CD1c-positive myeloid dendritic cell (primary cell): ENCODE measurements at regions not wholly inside any gene's neighbourhood (a gene's known extent, or its start where the extent isn't known, plus 50 kb on each side); places are given as distances from the start of the nearest gene placed in this dataset.

ENCODE experiments used
- DNase-seq: peaks from one replicate; pipeline ENCODE4 v3.0.0-alpha.2; 2016; ENCODE audit errors: extremely low spot score

DNA sequence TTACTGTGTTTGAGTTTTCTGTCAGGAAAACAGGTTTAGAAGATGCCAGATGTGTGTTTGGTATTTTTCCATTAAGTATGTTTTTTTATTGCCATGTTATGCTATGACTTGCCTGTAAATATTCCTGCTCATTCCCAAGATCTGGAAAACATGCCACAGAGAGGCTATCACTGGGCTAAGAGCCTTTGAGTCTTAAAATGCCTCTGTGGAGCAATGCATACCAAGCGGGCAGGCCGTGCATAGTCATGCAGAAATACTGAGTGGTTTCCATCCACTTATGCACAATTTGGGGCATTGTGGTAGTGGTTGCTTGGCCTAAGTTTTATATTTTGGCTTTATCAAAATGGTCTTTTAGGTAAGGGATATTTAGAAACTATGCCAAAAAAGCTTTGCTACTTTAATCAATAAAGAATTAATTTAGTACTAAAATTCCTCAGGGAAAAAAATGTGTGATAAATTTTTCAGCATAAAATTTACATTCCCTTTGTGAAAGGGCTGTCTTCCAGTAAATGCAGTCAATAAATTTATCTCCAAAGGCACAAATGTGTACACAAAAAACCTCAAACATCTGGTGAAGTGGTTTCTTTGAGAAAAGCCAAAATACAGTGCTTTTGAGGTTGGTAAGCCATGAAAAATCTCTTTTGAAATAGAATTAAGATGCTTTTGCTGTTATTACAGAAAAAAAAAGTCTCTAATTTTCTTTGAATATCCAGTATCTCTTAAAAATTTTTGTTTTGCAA lies 341.3 kb upstream of the FBXO33 start:
- DNase-seq: no peak

DNA sequence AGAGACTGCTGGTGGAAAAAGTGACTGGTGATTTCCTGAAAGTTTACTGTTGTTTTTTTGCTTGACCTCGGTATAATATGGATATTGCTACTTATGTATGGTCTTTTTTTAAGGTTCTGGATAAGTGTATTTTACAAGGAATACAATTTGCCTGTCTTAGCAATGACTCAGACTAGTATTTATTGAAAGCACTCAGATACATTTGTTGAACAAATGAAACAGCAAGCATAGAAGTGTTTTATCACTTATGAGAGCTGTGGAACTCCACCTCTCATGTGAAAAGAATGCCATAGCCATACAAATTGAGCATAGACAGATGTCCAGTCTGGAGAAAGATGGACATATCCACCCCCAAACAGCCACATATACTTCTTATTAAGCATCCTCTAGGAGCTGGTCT lies 340.4 kb upstream of the FBXO33 start:
- DNase-seq: no peak

DNA sequence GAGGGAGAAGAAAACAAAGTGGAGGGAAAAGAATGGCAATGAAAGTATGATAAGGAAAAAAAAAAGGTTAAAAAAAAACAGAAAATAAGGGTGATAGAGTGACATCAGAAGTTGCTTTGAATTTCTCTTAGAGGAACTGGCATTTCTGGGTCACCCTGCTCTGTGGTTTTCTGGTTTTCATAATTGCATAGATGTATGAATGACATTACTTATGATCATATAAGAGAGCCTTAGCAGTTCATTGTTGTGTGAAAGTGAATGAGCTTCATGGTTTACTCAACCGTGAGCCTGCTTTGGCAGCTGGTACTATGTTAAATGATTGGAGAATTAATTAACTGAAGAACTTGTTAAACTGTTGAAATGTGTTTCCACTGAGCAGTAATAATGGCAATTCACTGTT lies 336.4 kb upstream of the FBXO33 start:
- DNase-seq: no peak

DNA sequence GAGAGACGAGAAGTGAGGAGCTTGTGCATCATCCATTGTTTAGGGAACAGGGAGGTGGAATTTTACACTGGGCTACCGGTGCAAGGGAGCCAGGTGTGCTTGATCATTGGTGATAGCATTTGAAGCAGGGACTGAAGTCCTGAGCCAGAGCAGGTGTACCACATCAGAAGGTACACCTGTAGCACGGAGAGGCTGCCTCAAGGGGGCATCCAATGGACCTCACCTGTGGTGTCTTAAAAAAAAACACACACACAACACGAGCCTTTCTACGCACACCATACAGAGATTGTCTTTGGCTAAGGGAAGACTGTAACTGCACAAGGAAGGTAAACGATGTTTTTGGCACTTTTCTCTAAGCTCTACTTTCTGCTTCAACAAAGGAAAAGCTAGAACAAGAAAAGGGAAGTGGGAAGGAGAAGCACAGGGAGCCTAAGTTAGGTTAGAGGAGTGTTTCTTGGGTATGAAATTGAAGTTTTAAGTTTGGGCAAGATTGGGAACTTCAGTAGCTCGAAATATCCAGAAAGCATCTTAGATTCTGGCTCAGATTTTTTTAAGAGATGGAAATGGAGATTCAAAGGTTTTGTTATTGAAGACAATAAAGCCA lies 334.3 kb upstream of the FBXO33 start:
- DNase-seq: no peak

DNA sequence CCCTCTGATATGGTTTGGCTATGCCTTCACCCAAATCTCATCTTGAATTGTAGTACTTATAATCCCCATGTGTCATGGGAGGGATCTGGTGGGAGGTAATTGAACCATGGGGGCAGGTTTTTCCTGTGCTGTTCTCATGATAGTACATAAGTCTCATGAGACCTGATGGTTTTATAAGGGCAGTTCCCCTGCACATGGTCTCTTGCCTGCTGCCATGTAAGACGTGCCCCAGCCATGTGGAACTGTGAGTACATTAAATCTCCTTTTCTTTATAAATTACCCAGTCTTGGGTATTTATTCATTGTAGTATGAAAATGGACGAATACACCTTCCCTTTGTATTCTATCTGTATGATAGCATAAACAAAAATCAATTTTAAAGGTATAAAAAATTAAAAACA lies 333.4 kb upstream of the FBXO33 start:
- DNase-seq: no peak

DNA sequence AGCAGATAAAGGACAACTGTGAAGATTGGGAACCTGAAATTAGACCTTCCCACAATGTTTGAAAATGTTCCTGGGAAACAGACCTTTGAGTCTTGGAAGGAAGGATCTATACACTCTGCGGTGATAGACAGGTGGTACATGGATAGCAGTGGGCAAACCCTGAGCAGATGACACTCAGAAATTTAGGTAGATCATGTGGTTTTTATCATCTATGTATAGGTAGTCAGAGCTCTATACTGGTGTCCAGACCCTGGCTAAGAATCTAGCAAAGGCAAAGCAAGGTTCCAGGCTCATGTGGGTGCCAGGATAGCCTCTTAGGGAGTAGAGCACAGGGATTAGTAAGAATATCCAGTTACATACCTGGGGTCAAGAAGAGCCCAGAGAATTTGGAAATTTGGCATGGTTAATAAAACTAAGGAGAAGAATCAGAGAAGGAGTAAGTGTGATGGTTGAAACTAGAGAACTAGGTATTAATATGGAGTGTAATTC lies 331.2 kb upstream of the FBXO33 start:
- no peak for DNase-seq

DNA sequence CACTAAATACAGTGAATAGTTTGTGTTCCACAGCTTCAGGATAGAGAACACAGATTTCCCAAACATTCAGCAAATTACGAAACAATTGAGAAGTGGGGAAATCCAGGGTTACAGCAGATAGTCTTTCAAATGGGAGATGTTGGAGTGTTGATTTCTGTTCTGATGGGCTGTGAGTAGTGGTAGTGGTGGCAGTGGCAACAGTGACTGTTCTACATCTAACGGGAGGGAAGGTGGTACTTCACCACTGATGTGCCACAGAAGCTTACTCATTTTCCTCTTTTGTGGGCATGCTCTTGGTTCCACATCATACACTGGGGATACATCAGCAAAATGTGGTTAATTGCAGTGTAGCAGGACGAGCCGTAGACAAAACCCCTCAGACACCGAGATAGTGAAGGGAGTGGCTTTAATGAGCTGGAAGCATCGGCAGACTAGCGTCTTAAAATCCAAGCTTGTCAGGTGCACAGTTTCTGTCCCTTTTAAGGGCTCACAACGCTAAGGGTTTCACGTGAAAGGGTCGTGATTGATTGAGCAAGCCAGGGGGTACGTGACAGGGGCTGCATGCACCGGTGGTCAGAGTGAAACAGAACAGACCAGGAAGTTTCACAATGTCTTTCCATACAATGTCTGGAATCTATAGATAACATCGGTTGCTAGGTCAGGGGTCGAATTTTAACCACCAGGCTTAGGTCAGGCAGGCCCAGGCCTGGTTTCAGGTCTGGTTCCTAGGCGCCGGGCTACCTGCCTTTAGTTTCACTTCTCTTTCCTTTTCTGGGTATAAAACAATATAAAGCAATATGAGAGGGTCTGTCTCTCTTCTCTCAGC lies 330.6 kb upstream of the FBXO33 start:
- DNase-seq: no peak

DNA sequence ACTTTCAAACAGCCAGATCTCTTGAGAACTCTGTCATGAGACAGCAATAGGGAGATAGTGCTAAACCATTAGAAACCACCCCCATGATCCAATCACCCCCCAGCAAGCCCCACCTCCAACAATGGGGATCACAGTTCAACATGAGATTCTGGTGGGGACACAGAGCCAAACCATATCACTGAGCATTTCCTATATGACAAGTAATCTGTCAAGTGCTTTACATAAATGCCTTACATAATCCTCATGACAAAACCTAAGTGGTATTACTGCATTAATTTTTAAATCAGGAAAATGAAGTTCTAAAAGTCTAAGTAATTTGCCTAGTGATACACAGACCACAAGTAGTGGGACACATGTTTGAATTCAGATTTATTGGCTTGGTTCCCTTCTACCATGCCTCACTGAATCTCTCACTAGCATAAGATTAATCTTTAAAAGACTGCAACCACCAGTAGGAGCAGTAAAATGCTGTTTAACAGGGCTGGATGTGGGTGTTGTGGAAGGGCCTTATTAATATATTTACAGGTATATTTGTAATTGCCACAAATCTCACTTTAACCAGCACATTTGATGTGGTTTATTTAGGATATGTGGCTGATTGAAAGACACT lies 323.1 kb upstream of the FBXO33 start:
- DNase-seq: no peak

DNA sequence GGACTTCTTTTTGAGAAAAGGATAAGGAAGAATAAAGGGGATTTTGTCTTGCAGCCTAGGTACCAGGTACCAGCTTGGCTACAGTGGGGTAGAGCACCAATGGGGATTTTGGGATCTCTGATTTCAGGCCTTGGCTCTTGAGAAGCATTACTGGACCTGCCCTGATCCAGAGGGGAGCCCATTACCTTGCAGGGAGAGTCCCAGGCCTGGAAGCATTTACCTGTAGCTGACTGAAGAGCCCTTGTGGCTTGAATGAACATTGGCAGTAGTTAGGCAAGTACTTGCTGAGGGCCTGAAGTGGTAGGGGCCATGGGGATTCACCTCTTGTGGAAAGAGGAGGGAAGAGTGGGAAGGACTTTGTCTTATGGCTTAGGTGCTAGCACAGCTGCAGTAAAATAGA lies 308.2 kb upstream of the FBXO33 start:
- DNase-seq: no peak

DNA sequence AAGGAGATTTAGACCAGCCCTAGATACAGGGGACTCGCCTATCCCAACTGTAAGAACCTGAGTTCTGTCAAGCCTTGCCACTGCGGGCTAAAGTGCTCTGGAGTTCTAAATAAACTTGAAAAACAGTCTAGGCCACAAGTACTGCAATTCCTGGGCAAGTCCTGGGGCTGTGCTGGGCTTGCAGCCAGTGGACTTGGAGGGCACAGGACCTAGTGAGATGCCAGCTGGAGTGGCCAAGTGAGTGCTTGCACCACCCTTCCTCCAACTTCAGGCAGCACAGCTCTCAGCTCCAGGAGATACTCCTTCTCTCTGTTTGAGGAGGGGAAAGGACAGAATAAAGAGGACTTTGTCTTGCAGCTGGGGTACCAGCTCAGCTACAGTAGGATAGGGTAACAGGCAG lies 307.6 kb upstream of the FBXO33 start:
- no peak for DNase-seq

DNA sequence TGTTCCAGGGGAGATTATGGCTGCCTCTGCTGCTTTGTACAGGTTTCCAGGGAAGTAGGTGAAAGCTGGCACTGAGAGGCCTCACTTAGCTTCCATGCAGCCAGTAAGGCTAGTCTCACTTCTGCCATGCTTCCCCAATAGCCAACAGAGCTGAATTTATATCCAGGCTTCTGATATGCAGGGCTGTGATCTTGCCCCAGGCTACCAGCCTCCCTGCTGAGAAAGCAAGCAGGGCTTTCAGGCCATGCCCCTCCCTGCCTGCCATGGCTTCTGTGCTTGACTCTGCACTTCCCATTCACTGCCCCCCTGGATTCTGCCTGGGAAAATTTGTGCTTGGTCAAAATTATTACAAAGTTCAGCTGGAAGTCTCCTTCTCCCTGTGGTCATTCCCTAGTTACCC lies 302.1 kb upstream of the FBXO33 start:
- no peak for DNase-seq

DNA sequence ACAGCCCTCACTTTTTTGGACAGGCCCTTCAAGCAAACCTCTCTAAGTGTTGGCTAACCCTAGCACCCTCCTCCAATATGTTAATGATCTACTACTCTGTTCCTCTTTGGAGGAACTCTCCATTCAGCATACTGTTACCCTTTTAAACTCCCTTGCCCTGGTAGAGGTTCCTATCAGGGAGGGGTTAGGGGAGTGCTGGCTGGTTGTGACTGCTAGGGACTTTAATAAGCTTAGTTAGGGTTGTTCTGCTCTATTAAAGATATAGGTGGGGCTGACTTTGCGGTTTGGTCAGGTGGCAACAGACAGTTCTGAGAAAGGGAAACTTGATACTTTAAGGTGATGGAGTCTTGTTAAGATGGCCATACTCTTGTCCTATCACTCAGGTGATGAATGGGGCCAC lies 301.5 kb upstream of the FBXO33 start:
- DNase-seq: no peak

DNA sequence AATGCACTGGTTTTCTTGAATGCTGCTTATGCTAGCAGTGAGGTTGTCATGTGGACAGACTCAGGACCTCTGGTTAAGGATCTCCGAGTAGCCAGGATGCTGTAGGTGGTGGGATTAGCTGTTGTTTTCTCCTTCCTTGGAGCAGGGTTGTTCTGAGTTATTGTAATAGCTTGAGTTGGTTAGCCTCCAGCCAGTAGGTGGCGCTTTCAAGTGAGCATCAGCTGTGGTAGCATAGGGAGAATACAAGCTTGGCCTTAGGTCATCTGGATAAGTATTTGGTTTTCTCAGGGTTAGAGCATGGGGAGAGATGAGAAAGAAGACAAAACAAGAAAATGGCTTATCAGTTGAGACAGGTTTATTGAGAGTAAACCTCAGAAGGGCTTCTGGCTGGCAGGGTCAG lies 299.7 kb upstream of the FBXO33 start:
- DNase-seq: no peak

DNA sequence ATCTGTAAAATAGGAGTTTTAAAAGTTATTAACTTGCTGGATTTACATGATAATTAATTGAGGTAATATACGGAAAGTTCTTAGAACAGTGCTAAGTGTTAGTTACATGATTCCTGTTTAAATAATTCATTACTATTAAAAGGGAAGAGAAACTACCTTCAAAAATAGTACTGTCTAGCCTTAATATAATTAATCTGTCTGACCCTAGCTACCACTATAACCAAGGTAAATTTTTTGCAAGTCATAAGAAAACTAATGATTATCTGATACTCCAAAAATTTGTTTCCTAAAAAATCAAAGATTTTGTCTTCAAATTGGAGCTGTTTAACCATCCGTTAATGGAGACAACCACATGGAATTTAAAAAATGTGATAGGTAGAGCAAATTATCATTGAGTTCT lies 294.3 kb upstream of the FBXO33 start:
- no peak for DNase-seq

DNA sequence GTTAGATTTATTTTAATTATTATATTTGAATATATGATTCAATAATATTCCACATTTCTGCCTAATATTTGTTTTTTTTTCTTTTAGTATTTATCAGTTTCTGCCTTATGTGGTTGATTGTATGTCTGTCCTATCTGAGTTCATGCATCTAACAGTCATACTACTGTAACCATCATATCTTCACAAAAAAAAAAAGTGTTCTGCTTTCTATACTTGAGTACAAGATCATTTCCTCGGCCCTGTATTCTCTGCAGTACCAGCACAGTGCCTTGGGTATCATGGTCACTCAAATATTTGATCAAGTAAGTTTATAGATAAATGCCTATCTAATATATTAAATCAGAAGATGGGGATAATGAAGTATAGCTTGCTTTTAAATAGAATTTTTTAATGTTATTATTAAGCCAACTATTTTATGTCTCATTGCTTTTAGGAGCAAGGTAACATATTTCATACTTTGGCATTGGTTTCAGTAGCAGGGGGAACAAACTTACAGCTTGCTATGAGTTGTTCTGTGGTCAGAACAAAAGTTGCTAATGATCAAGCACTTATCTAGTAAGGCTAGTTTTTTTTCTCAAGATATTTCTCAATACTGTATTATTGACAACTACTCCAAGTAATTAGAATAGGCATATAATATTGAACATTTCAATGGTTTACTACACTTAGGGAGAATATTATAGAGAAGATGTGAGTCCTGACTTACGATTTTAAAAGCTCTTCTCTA lies 290.5 kb upstream of the FBXO33 start:
- DNase-seq: no peak

DNA sequence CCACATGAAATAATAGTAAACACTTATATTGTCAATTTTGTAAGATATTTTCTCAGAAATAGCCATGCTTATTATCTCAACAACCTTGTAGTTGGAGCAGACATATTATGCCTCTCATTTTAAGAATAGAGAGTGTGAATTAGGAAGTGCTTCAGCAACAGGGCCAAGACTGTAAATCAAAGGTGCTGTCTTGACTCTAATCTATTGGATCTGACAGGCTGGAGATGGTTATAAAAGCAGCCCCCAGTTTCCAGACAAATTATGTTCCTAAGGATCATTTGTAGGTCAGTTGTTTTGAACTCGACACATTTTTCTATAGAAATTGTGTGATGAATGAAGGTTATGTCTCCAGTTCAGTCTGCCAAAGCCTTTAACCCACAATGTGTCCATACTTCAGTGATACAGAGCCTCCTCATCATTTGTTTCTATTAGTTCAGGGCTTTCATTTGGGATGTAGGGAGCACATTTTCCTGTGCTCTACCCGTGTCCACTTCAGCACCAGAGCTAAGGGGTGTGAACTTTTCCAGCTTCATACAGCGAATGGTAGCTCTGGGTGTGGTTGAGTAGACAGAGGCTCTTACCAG lies 284.8 kb upstream of the FBXO33 start:
- DNase-seq: no peak

DNA sequence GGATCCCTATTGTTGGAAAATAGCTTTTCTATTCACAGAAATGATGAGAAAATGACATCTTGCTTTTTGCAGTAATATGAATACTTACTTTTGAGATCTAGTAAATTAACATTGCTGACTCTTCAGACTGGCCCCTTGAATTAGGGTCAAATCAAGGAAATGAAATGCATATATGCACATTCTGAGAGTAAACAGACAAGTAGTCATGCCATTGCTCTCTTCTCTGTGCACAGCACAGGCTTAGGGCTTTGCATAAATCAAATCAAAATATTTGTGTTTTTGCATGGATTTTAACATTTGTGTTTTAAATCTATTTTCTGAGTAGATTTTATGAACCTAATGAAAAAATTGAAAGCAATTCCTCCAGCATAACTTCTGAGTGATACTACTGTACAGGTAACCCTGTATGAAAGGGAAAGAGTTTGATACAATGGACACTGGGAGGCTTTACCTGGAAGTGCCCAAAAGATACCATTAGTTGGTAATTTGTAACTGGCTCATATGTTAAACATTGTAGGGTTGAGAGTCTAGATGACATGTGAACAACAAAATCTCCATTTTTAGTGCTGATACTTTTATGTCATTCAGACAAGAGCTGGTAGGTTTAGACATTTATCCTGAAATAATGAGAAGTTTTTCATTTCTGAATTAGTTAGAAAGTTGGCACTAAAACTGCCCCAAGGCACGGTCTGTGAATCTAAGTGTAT lies 280.2 kb upstream of the FBXO33 start:
- no peak for DNase-seq

DNA sequence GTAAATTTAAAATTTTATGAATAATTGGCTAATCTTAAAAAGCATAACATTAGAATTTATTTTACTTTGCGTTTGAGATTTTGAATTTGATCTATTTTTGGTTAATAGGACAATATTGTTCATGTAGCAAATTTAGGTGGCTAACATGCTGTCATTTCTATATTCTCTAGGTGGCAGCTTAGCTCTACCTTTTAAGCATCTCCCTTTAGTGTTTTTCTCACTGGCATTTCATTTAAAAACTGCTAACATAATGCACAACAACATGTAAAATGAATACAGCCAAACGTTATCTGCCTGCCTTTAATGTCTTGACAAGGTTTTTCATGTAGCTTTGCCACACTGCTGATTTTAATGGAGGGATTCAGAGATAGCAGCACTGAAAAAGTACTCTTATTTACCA lies 272.4 kb upstream of the FBXO33 start:
- DNase-seq: no peak

DNA sequence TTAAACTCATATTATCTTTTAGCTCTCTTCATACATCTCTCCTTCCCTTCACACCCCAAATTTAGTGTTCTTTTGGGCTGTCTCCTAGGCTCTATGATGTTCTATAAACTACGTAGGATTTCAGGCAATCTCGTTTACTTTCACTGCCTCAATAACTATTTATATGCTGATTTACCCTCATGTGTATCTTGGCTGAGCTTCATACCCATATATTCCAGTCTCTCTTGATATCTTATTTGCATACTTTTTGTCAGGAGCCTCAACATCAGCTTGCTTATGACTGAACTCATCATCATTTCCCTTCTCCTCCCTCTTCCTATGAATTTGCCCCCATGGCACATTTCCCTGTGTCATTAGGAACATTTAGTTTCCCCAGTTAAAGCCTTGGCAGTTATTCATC lies 262.1 kb upstream of the FBXO33 start:
- DNase-seq: no peak

DNA sequence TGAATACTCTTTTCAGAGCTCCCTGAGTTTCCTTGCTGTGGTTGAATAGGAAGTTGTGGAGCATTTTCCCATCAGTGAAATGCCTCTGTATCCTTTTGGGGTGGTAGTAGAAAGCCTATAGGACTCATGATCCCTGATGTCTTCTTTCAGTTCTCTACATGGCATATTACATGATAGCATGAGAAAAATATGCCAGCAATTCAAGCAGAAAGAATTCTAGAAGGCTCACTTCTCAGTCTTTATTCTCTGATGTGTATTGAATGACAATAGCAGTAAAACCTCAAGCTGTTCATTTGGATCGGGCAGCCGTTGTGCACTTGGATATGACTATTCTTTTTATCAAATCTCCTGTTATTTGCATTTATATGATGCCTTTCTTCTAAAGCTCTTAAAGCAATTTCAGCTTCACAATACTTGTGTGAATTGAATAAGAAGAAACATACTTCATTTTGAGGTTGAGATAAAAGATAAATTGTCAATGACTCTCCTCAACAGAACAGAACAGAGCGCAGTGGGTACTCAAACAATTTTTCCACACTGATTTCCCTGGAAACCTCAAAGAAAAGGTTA lies 251.5 kb upstream of the FBXO33 start:
- no peak for DNase-seq
